ENCODE measurements at regions not wholly inside any gene's neighbourhood (a gene's known extent, or its start where the extent isn't known, plus 50 kb on each side); places are given as distances from the start of the nearest gene placed in this dataset.

DNA sequence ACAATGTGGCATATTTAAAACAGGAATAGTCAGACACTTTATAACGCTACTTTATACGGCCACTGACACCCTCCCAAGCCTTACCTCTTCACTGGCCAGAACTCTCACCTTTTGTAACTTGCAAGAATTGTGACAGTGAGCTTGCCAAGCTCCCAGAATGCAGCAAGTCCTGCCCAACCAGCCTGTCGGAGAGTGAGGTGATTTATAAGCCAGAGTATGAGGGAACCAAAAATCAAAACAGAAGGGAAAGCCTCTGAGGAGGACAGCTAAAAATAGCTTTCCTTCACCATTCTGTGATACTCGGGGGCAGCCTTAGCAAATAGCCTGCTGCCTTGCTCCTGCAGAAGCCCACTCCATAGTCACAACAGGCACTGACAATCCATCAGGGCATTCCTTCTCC is 229.7 kb downstream of the FAM76B start:
- Histone ChIP-seq H4K91ac (replicated peaks; ENCODE audit: insufficient read length, low read length) (no peak overlapping the region), H3K27ac (ENCODE audit: low read depth, low read length) (no peak overlapping the region), H3K4ac (replicated peaks; ENCODE audit: insufficient read length, low read depth, low read length) (no peak overlapping the region), H3K9me3 (ENCODE audit: insufficient read depth in 2 of 2, low read depth in 1 of 2, low read length in 1 of 2) (no peaks in the 10 kb centered on the region), H2BK5ac (ENCODE audit: low read depth, low read length) (no peak overlapping the region), H3K4me3 (ENCODE audit: extremely low read depth in 1 of 4, insufficient read depth in 2 of 4, low read depth in 3 of 4, low read length in 4 of 4) (no peak overlapping the region), H3K18ac (ENCODE audit: extremely low read depth, low read length) (no peak overlapping the region), H3K27me3 (replicated peaks in 1 of 4; ENCODE audit: control insufficient read depth in 3 of 4, extremely low read depth in 1 of 4, insufficient read depth in 3 of 4, low read length in 3 of 4) (no peaks in the 10 kb centered on the region), H3K23me2 (ENCODE audit: low read depth, low read length) (no peaks in the 10 kb centered on the region), H4K8ac (ENCODE audit: extremely low read depth, insufficient read depth, low read length) (no peak overlapping the region), H2BK120ac (replicated peaks; ENCODE audit: low read depth, low read length) (no peak overlapping the region), H3K36me3 (ENCODE audit: control insufficient read depth in 2 of 4, insufficient read depth in 4 of 4, low read length in 3 of 4) (no peaks in the 10 kb centered on the region), H3K4me2 (ENCODE audit: insufficient read depth in 1 of 2, low read depth in 2 of 2, low read length in 2 of 2) (no peak overlapping the region), H2AK5ac (ENCODE audit: low read depth, low read length) (no peak overlapping the region), H3K79me1 (ENCODE audit: low read depth, low read length) (no peaks in the 10 kb centered on the region), H3K56ac (replicated peaks; ENCODE audit: insufficient read length, low read depth, low read length) (no peak overlapping the region), H2AFZ (ENCODE audit: low read length) (no peak overlapping the region), H2BK12ac (ENCODE audit: low read depth, low read length) (no peak overlapping the region), H4K5ac (ENCODE audit: insufficient read length, low read depth, low read length) (no peak overlapping the region), H4K20me1 (replicated peaks in 1 of 2; ENCODE audit: control insufficient read depth in 1 of 2, insufficient read depth in 2 of 2, low read length in 2 of 2) (no peaks in the 10 kb centered on the region), H3K23ac (ENCODE audit: insufficient read length) (no peak overlapping the region), H3K14ac (ENCODE audit: insufficient read length) (no peak overlapping the region), H2BK15ac (ENCODE audit: low read length) (no peak overlapping the region), H2BK20ac (ENCODE audit: low read length) (no peak overlapping the region), H3K9ac (replicated peaks in 1 of 4; ENCODE audit: extremely low read depth in 1 of 4, low read depth in 3 of 4, low read length in 3 of 4) (no peak overlapping the region), H3K79me2 (ENCODE audit: control insufficient read depth in 1 of 2, insufficient read depth in 2 of 2, low read length in 2 of 2) (no peaks in the 10 kb centered on the region), H3K4me1 (replicated peaks in 1 of 4; ENCODE audit: control insufficient read depth in 3 of 4, insufficient read depth in 4 of 4, low read length in 3 of 4) (peaks cover 3 to 7% (median 5%) of the 10 kb centered on the region in 4 experiments; a peak in 4 of 7 replicates)
- 80% methylated on average over 4 of the region's 4 CpGs; no CpG with 5 or more reads in 1 of the 2 experiments for WGBS, 2 experiments (ENCODE audit: extremely low coverage in 1 of 2, insufficient coverage in 1 of 2, insufficient read length in 1 of 2, insufficient replicate concordance in 2 of 2, low coverage in 1 of 2, low lambda C conversion rate in 2 of 2, missing lambda C conversion rate in 1 of 2)
- CTCF ChIA-PET (ENCODE audit: partially characterized antibody): interaction anchor here (0.6 to 4.6 kb wide), 2 partner anchors 14 to 132 kb away, joined by 3 to 27 read pairs; no protein-coding TSS in a partner anchor
- POLR2A ChIA-PET (ENCODE audit: partially characterized antibody): no interaction called here
- FAIRE-seq (no peak), DNase-seq (ENCODE audit: low read depth in 1 of 2, low spot score in 2 of 2) (no peak)
- TF ChIP-seq NRF1 (IDR thresholded peaks at IDR 0.05; ENCODE audit: low read depth, low read length) (no peak), JUN (IDR thresholded peaks at IDR 0.05; ENCODE audit: low read depth, low read length) (no peak), CREB1 (IDR thresholded peaks at IDR 0.05) (no peak)
